ENCODE measurements at regions not wholly inside any gene's neighbourhood (a gene's known extent, or its start where the extent isn't known, plus 50 kb on each side); places are given as distances from the start of the nearest gene placed in this dataset.

GRCh38 chr7:53684693-53685092, 649.3 kb downstream of the POM121L12 start:
- H3K9me3 ChIP-seq: no peaks in the 10 kb centered on the region
- no peaks in the 10 kb centered on the region for H3K36me3 ChIP-seq (ENCODE audit: low read depth, missing control alignments)
- H3K27ac ChIP-seq: no peak overlapping the region
- DNase-seq: no peak
- intact Hi-C loops (cut with DNase I; ENCODE audit: low total_unique reads): no loop called here
- no peak overlapping the region for H3K4me3 ChIP-seq
- TF ChIP-seq POLR2A (IDR thresholded peaks at IDR 0.05) (no peak), CTCF (IDR thresholded peaks at IDR 0.05) (no peak)
- no peaks in the 10 kb centered on the region for H3K27me3 ChIP-seq
- 80 to 92% methylated on average over 3 of the region's 3 CpGs for WGBS, 2 donors
- H3K4me1 ChIP-seq: no peaks in the 10 kb centered on the region

GRCh38 chr7:53690411-53690810, 655.0 kb downstream of the POM121L12 start:
- Histone ChIP-seq H3K4me1 (no peaks in the 10 kb centered on the region), H3K9me3 (no peaks in the 10 kb centered on the region), H3K36me3 (ENCODE audit: low read depth, missing control alignments) (no peaks in the 10 kb centered on the region), H3K27me3 (no peaks in the 10 kb centered on the region), H3K4me3 (no peak overlapping the region), H3K27ac (no peak overlapping the region)
- DNase-seq: no peak
- intact Hi-C loops (cut with DNase I; ENCODE audit: low total_unique reads): no loop called here
- 92 to 95% methylated on average over 2 of the region's 2 CpGs for WGBS, 2 donors
- TF ChIP-seq CTCF (IDR thresholded peaks at IDR 0.05): no peak
- TF ChIP-seq POLR2A (IDR thresholded peaks at IDR 0.05): no peak

- H3K36me3 ChIP-seq (ENCODE audit: low read depth, missing control alignments): no peaks in the 10 kb centered on the region
- WGBS, 2 donors: 81 to 84% methylated on average over 1 of the region's 1 CpG
Observed at GRCh38 chr7:53697913-53698312, 662.5 kb downstream of the POM121L12 start.

GRCh38 chr7:53699215-53699837, 663.9 kb downstream of the POM121L12 start:
- H3K36me3 ChIP-seq (ENCODE audit: low read depth, missing control alignments): no peaks in the 10 kb centered on the region
- intact Hi-C loops (cut with DNase I; ENCODE audit: low total_unique reads): no loop called here
- no peaks in the 10 kb centered on the region for H3K4me1 ChIP-seq
- TF ChIP-seq POLR2A (IDR thresholded peaks at IDR 0.05) (no peak), CTCF (IDR thresholded peaks at IDR 0.05) (no peak)
- no peak for DNase-seq
- no peak overlapping the region for H3K27ac ChIP-seq
- H3K4me3 ChIP-seq: no peak overlapping the region
- H3K9me3 ChIP-seq: no peaks in the 10 kb centered on the region
- H3K27me3 ChIP-seq: no peaks in the 10 kb centered on the region
- 90 to 93% methylated on average over 5 of the region's 5 CpGs for WGBS, 2 donors

More at GRCh38 chr7:53697913-53698312, 662.5 kb downstream of the POM121L12 start:
- Histone ChIP-seq H3K27me3 (no peaks in the 10 kb centered on the region), H3K9me3 (no peaks in the 10 kb centered on the region), H3K4me1 (no peaks in the 10 kb centered on the region), H3K4me3 (no peak overlapping the region), H3K27ac (no peak overlapping the region)
- DNase-seq: no peak
- TF ChIP-seq CTCF (IDR thresholded peaks at IDR 0.05) (no peak), POLR2A (IDR thresholded peaks at IDR 0.05) (no peak)
- intact Hi-C loops (cut with DNase I; ENCODE audit: low total_unique reads): no loop called here

- 71 to 89% methylated on average over 3 of the region's 3 CpGs for WGBS, 2 donors
- Histone ChIP-seq H3K4me3 (no peak overlapping the region), H3K27ac (no peak overlapping the region), H3K27me3 (no peaks in the 10 kb centered on the region), H3K36me3 (ENCODE audit: low read depth, missing control alignments) (no peaks in the 10 kb centered on the region), H3K4me1 (no peaks in the 10 kb centered on the region), H3K9me3 (no peaks in the 10 kb centered on the region)
- TF ChIP-seq POLR2A (IDR thresholded peaks at IDR 0.05): no peak
- no peak for TF ChIP-seq CTCF (IDR thresholded peaks at IDR 0.05)
- DNase-seq: no peak
- intact Hi-C loops (cut with DNase I; ENCODE audit: low total_unique reads): no loop called here
Observed at GRCh38 chr7:53719122-53719521, 683.7 kb downstream of the POM121L12 start.
